GM23338 (cell line): ENCODE measurements at regions not wholly inside any gene's neighbourhood (a gene's known extent, or its start where the extent isn't known, plus 50 kb on each side); places are given as distances from the start of the nearest gene placed in this dataset.

Experiments
- ATAC-seq: fragments of 200-7000 bp; cut with Tn5 transposase; 3 replicates; pipeline ENCODE4 v1.9.1; 2020
- DNase-seq: peaks from one replicate; pipeline ENCODE4 v3.0.0-alpha.2; 2015; ENCODE audit warnings: low spot score
- H2AFZ ChIP-seq: fragments of 200-600 bp; sonication (generic); 2 replicates; pipeline ENCODE4 v1.8.0; 2016; ENCODE audit warnings: antibody characterized with exemption, mild to moderate bottlenecking, moderate library complexity
- H3F3A ChIP-seq: fragments of 200-600 bp; sonication (generic); replicated peaks from 2 replicates; pipeline ENCODE4 v1.8.0; 2017; ENCODE audit warnings: antibody characterized with exemption, mixed run types, low read depth
- H3K27ac ChIP-seq: fragments of 200-600 bp; sonication (generic); 2 replicates; pipeline ENCODE4 v1.6.1; 2016; ENCODE audit warnings: low read depth
- H3K27me3 ChIP-seq: fragments of 200-600 bp; sonication (generic); 2 replicates; pipeline ENCODE4 v1.8.0; 2016; ENCODE audit warnings: mild to moderate bottlenecking, mixed run types, moderate library complexity; ENCODE audit not compliant: insufficient read depth
- H3K36me3 ChIP-seq: fragments of 200-600 bp; sonication (generic); 2 replicates; pipeline ENCODE4 v1.8.0; 2016; ENCODE audit warnings: mild to moderate bottlenecking; ENCODE audit not compliant: insufficient read depth
- H3K4me1 ChIP-seq: fragments of 200-600 bp; sonication (generic); 2 replicates; pipeline ENCODE4 v1.8.0; 2016; ENCODE audit warnings: mild to moderate bottlenecking, moderate library complexity; ENCODE audit not compliant: insufficient read depth
- H3K4me2 ChIP-seq: fragments of 200-600 bp; sonication (generic); 2 replicates; pipeline ENCODE4 v1.7.1; 2017; ENCODE audit warnings: mixed run types
- H3K4me3 ChIP-seq: fragments of 200-600 bp; sonication (generic); 2 replicates; pipeline ENCODE4 v1.6.1; 2016; ENCODE audit warnings: mixed run types
- H3K79me2 ChIP-seq: fragments of 200-600 bp; sonication (generic); replicated peaks from 2 replicates; pipeline ENCODE4 v1.8.0; 2017; ENCODE audit warnings: mild to moderate bottlenecking; ENCODE audit not compliant: insufficient read depth
- H3K9me2 ChIP-seq: fragments of 200-600 bp; sonication (generic); 2 replicates; pipeline ENCODE4 v1.8.0; 2017; ENCODE audit not compliant: insufficient read depth
- H4K20me1 ChIP-seq: fragments of 200-600 bp; sonication (generic); replicated peaks from 2 replicates; pipeline ENCODE4 v1.8.0; 2017; ENCODE audit warnings: mild to moderate bottlenecking; ENCODE audit not compliant: insufficient read depth
- H3K27ac Mint-ChIP-seq: 2 replicates; pipeline ENCODE4 v1.8.0; 2020; ENCODE audit warnings: inconsistent platforms, mild to moderate bottlenecking, moderate library complexity, mixed read lengths
- H3K27me3 Mint-ChIP-seq: 3 replicates; pipeline ENCODE4 v1.8.0; 2022; ENCODE audit warnings: low read depth, mild to moderate bottlenecking, moderate library complexity, mixed read lengths, inconsistent platforms; ENCODE audit not compliant: insufficient read depth, poor library complexity
- H3K36me3 Mint-ChIP-seq: 3 replicates; pipeline ENCODE4 v1.8.0; 2021; ENCODE audit warnings: low read depth, mild to moderate bottlenecking, inconsistent platforms, moderate library complexity, mixed read lengths
- H3K4me1 Mint-ChIP-seq: 3 replicates; pipeline ENCODE4 v1.8.0; 2020; ENCODE audit warnings: mild to moderate bottlenecking, inconsistent platforms, mixed read lengths
- H3K4me3 Mint-ChIP-seq: 3 replicates; pipeline ENCODE4 v1.8.0; 2021; ENCODE audit warnings: moderate library complexity, mild to moderate bottlenecking, inconsistent platforms, mixed read lengths
- H3K9me3 Mint-ChIP-seq: 3 replicates; pipeline ENCODE4 v1.8.0; 2020; ENCODE audit warnings: moderate library complexity, mild to moderate bottlenecking, inconsistent platforms, mixed read lengths
- CREB1 ChIP-seq: fragments of 250-450 bp; sonication (Bioruptor Pico); IDR thresholded peaks from 2 replicates; pipeline ENCODE4 v1.5.0; 2020; ENCODE audit warnings: low read depth, mild to moderate bottlenecking, moderate library complexity
- ETS1 ChIP-seq: IDR thresholded peaks from 2 replicates; pipeline ENCODE4 v1.6.1; 2016; ENCODE audit warnings: antibody characterized with exemption
- EZH2phosphoT487 ChIP-seq: fragments of 200-600 bp; sonication (generic); IDR thresholded peaks from one replicate; pipeline ENCODE4 v1.8.1; 2018; ENCODE audit warnings: antibody characterized with exemption; ENCODE audit not compliant: unreplicated experiment
- JUNB ChIP-seq: IDR thresholded peaks from one replicate; pipeline ENCODE4 v1.6.1; 2016; ENCODE audit warnings: antibody characterized with exemption; ENCODE audit not compliant: unreplicated experiment
- NANOG ChIP-seq: IDR thresholded peaks from 2 replicates; pipeline ENCODE4 v1.6.1; 2016; ENCODE audit warnings: antibody characterized with exemption, borderline replicate concordance
- REST ChIP-seq: IDR thresholded peaks from one replicate; pipeline ENCODE4 v1.6.1; 2018; ENCODE audit warnings: antibody characterized with exemption; ENCODE audit not compliant: unreplicated experiment
- ZNF331 ChIP-seq: fragments of 250-450 bp; sonication (Bioruptor Pico); IDR thresholded peaks from 2 replicates; pipeline ENCODE4 v1.5.0; 2020; ENCODE audit warnings: low read depth, mild to moderate bottlenecking, moderate library complexity
- TF ChIP-seq, protein P1 (sequence below): fragments of 250-450 bp; sonication (Bioruptor Pico); IDR thresholded peaks from 2 replicates; pipeline ENCODE4 v1.5.0; 2020; ENCODE audit warnings: mild to moderate bottlenecking, moderate library complexity

DNA sequence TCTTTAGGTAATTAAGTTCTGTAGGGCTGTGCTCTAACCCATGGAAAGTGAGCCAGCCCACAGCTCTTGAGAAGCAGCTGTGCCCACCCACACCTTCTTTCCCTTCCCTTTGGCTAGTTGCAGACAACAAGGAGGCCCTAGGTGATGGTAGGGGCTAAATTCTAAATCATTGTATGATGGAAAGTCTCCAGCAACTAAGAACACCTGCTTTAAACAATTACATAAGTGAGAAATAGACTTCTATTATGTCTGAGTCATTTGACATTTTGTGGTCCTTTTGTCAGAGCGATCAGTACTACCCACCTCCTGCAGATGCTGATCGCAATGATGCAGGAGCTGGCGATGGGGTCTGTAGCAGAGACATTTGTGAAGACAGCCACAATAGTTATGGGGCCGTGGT is 79.6 kb downstream of the TEX51 start (continued):
- no peak for TF ChIP-seq CREB1 (CRISPR knock-in tag)
- no peak for TF ChIP-seq JUNB
- TF ChIP-seq ETS1 = no peak
- TF ChIP-seq EZH2phosphoT487 = no peak
- TF ChIP-seq REST = no peak
- TF ChIP-seq ZNF331 (CRISPR knock-in tag) = no peak

DNA sequence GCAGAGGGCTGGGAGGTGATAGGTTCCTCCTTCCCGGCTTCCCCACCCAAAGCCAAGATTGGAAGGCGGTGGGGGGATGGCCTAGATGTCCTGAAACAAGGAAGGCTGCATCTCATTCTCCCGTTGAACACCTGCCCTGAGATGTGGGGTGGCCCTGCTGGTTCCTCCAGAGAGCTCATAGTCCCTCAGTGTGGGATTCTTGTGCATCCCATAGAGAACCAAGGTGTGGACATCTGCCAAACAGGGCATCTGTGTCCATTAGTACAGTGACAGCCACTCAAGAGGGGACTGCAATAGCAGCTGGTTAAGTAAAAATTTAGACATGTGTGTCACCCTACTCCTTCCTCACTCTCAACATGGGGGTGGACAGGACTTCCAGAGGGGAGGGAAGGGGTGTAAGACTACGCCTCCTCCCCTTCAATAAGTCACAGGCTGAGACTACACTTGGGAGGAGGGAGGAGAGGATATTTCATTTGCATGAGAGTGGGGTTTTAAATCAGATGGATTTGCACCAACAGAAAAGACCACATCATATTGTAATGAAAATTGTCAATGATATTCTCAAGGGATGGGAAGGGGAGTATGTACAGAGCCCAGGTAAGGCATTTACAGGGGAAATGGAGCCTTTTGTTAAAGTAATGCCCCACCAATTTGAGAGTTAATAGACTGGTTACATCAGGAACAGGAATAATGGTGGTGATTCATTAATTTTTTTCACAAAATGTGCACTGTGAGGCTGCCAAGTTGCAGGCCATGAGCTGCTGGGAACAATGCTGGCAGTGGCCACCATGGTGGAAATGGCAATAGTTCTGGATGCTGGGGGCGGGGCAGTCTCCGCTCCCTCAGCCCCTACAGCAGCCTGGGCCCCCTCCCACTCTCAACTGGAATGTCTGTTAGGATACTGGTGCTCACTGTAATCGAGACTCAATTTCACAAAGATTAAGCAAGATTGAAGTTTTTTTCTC is 80.6 kb downstream of the TEX51 start:
- H3K4me3 Mint-ChIP-seq = no peak overlapping the region
- Histone ChIP-seq H3K4me2 (no peak overlapping the region), H3F3A (no peaks in the 10 kb centered on the region), H2AFZ (no peak overlapping the region), H3K79me2 (no peaks in the 10 kb centered on the region), H3K27me3 (no peaks in the 10 kb centered on the region), H3K36me3 (no peaks in the 10 kb centered on the region), H3K9me2 (no peaks in the 10 kb centered on the region), H4K20me1 (no peaks in the 10 kb centered on the region), H3K27ac (no peak overlapping the region), H3K4me1 (no peaks in the 10 kb centered on the region), H3K4me3 (no peak overlapping the region)
- no peak overlapping the region for H3K27ac Mint-ChIP-seq
- no peak for TF ChIP-seq CREB1 (CRISPR knock-in tag)
- TF ChIP-seq ETS1 = no peak
- no peak for TF ChIP-seq NANOG
- TF ChIP-seq JUNB = no peak
- TF ChIP-seq, protein P1, sequence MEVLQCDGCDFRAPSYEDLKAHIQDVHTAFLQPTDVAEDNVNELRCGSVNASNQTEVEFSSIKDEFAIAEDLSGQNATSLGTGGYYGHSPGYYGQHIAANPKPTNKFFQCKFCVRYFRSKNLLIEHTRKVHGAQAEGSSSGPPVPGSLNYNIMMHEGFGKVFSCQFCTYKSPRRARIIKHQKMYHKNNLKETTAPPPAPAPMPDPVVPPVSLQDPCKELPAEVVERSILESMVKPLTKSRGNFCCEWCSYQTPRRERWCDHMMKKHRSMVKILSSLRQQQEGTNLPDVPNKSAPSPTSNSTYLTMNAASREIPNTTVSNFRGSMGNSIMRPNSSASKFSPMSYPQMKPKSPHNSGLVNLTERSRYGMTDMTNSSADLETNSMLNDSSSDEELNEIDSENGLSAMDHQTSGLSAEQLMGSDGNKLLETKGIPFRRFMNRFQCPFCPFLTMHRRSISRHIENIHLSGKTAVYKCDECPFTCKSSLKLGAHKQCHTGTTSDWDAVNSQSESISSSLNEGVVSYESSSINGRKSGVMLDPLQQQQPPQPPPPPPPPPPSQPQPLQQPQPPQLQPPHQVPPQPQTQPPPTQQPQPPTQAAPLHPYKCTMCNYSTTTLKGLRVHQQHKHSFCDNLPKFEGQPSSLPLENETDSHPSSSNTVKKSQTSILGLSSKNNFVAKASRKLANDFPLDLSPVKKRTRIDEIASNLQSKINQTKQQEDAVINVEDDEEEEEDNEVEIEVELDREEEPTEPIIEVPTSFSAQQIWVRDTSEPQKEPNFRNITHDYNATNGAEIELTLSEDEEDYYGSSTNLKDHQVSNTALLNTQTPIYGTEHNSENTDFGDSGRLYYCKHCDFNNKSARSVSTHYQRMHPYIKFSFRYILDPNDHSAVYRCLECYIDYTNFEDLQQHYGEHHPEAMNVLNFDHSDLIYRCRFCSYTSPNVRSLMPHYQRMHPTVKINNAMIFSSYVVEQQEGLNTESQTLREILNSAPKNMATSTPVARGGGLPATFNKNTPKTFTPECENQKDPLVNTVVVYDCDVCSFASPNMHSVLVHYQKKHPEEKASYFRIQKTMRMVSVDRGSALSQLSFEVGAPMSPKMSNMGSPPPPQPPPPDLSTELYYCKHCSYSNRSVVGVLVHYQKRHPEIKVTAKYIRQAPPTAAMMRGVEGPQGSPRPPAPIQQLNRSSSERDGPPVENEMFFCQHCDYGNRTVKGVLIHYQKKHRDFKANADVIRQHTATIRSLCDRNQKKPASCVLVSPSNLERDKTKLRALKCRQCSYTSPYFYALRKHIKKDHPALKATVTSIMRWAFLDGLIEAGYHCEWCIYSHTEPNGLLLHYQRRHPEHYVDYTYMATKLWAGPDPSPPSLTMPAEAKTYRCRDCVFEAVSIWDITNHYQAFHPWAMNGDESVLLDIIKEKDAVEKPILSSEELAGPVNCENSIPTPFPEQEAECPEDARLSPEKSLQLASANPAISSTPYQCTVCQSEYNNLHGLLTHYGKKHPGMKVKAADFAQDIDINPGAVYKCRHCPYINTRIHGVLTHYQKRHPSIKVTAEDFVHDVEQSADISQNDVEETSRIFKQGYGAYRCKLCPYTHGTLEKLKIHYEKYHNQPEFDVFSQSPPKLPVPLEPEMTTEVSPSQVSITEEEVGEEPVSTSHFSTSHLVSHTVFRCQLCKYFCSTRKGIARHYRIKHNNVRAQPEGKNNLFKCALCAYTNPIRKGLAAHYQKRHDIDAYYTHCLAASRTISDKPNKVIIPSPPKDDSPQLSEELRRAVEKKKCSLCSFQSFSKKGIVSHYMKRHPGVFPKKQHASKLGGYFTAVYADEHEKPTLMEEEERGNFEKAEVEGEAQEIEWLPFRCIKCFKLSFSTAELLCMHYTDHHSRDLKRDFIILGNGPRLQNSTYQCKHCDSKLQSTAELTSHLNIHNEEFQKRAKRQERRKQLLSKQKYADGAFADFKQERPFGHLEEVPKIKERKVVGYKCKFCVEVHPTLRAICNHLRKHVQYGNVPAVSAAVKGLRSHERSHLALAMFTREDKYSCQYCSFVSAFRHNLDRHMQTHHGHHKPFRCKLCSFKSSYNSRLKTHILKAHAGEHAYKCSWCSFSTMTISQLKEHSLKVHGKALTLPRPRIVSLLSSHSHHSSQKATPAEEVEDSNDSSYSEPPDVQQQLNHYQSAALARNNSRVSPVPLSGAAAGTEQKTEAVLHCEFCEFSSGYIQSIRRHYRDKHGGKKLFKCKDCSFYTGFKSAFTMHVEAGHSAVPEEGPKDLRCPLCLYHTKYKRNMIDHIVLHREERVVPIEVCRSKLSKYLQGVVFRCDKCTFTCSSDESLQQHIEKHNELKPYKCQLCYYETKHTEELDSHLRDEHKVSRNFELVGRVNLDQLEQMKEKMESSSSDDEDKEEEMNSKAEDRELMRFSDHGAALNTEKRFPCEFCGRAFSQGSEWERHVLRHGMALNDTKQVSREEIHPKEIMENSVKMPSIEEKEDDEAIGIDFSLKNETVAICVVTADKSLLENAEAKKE (CRISPR knock-in tag) = no peak
- no peak for TF ChIP-seq EZH2phosphoT487
- peaks cover 2% of the 10 kb centered on the region for H3K27me3 Mint-ChIP-seq
- no peaks in the 10 kb centered on the region; the same call in 2 of the 3 replicates for H3K9me3 Mint-ChIP-seq
- H3K36me3 Mint-ChIP-seq = no peaks in the 10 kb centered on the region
- DNase-seq (no peak), ATAC-seq (no peak)
- peaks cover 5% of the 10 kb centered on the region; the same call in 2 of the 3 replicates for H3K4me1 Mint-ChIP-seq
